ENCODE measurements at regions not wholly inside any gene's neighbourhood (a gene's known extent, or its start where the extent isn't known, plus 50 kb on each side); places are given as distances from the start of the nearest gene placed in this dataset.

DNA sequence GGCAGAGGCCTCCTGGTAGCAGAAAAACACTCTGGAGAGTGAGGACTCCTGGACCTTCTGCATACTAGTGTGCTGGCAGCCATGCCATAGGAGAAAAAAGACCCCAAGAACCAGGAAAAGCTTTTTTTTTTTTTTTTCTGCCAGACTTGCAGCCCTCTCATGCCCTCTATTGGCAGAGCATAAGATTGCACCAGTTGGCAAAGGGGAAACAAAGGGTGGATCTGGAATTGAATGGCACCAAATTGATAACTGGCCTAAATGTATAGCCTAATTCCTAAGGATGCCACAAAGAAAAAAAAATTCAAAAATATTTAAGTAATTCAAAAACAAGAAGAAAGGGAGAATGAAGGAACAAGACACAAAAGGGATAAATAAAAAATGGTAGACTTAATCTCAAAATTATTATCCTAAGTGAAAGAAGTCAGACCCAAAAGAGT lies 112.5 kb upstream of the GHITM start:
- TF ChIP-seq, protein P1, sequence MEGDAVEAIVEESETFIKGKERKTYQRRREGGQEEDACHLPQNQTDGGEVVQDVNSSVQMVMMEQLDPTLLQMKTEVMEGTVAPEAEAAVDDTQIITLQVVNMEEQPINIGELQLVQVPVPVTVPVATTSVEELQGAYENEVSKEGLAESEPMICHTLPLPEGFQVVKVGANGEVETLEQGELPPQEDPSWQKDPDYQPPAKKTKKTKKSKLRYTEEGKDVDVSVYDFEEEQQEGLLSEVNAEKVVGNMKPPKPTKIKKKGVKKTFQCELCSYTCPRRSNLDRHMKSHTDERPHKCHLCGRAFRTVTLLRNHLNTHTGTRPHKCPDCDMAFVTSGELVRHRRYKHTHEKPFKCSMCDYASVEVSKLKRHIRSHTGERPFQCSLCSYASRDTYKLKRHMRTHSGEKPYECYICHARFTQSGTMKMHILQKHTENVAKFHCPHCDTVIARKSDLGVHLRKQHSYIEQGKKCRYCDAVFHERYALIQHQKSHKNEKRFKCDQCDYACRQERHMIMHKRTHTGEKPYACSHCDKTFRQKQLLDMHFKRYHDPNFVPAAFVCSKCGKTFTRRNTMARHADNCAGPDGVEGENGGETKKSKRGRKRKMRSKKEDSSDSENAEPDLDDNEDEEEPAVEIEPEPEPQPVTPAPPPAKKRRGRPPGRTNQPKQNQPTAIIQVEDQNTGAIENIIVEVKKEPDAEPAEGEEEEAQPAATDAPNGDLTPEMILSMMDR (IDR thresholded peaks at IDR 0.05): peak in 3 of 7 experiments; percentile 23 to 49 (median 31)
- no peak for TF ChIP-seq EP300 (IDR thresholded peaks at IDR 0.05)
- intact Hi-C loops (cut with DNase I; ENCODE audit: low total_unique reads): no loop called here

DNA sequence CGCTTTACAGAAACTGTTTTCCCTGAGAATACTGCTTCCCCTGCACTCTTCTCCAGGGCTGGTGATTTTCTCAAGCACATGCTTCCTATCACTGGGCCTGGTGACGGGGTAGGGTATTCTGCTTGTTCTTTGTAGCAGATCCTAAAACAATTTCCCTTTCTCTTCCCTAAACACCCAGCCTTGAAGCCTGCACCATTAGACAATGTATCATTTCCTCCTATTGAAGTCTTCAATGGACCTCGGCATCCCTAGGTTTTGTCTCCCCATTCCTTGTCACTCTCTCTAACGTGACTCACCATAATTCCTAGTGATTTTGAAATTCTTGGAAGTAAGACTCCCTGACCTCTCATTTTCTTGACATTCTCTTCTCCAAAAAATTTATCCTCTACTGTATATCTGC lies 109.5 kb upstream of the GHITM start:
- no peaks in the 10 kb centered on the region for H3K27me3 ChIP-seq
- DNase-seq: no peak
- H3K36me3 ChIP-seq: no peaks in the 10 kb centered on the region
- intact Hi-C loops (cut with DNase I; ENCODE audit: low total_unique reads): no loop called here
- no peak for TF ChIP-seq EP300 (IDR thresholded peaks at IDR 0.05)
- TF ChIP-seq, protein P1 (IDR thresholded peaks at IDR 0.05): no peak
- TF ChIP-seq POLR2AphosphoS5 (IDR thresholded peaks at IDR 0.05): no peak
- TF ChIP-seq POLR2A (IDR thresholded peaks at IDR 0.05): no peak
- 67 to 78% (median 73%) methylated on average over 4 of the region's 4 CpGs for WGBS, 5 donors
- H3K4me1 ChIP-seq: no peaks in the 10 kb centered on the region
- H3K27ac ChIP-seq: no peak overlapping the region
- H3K4me3 ChIP-seq: no peak overlapping the region
- peaks cover 0 to 2% (median 0%) of the 10 kb centered on the region in 4 donors for H3K9me3 ChIP-seq

More for the DNA sequence above, 112.5 kb upstream of the GHITM start:
- Histone ChIP-seq H3K36me3 (no peaks in the 10 kb centered on the region), H3K27ac (no peak overlapping the region), H3K27me3 (no peaks in the 10 kb centered on the region), H3K9me3 (peaks cover 0 to 8% (median 0%) of the 10 kb centered on the region in 4 donors), H3K4me3 (no peak overlapping the region), H3K4me1 (no peaks in the 10 kb centered on the region)
- DNase-seq: peak in 1 of 2 donors; percentile 16

DNA sequence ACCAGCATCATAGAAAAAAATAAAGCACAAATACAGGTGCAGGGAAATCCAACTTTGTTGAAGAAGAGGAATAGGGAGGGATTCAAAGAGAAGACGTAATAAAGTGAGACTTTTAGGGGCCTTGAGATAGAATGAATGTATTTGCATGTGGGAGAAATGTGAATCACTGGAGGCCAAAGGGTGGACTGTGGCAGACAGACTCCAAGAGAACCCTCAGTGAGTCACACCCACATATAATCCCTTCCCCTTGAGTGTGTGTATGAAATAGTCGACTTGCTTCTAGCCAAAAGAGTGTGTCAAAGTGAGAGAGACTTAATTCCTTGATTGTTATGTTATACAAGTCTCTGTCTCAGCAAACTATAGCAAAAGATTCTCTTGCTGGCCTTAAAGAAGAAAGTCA lies 101.3 kb upstream of the GHITM start:
- Histone ChIP-seq H3K9me3 (peaks cover 0 to 9% (median 0%) of the 10 kb centered on the region in 4 donors), H3K4me1 (no peaks in the 10 kb centered on the region), H3K27me3 (no peaks in the 10 kb centered on the region), H3K27ac (no peak overlapping the region), H3K36me3 (no peaks in the 10 kb centered on the region), H3K4me3 (no peak overlapping the region)
- DNase-seq: no peak
- 58 to 79% (median 73%) methylated on average over 2 of the region's 2 CpGs for WGBS, 5 donors
- intact Hi-C loops (cut with DNase I; ENCODE audit: low total_unique reads): no loop called here
- no peak for TF ChIP-seq POLR2A (IDR thresholded peaks at IDR 0.05)
- TF ChIP-seq, protein P1 (IDR thresholded peaks at IDR 0.05): no peak
- no peak for TF ChIP-seq POLR2AphosphoS5 (IDR thresholded peaks at IDR 0.05)
- TF ChIP-seq EP300 (IDR thresholded peaks at IDR 0.05): no peak

DNA sequence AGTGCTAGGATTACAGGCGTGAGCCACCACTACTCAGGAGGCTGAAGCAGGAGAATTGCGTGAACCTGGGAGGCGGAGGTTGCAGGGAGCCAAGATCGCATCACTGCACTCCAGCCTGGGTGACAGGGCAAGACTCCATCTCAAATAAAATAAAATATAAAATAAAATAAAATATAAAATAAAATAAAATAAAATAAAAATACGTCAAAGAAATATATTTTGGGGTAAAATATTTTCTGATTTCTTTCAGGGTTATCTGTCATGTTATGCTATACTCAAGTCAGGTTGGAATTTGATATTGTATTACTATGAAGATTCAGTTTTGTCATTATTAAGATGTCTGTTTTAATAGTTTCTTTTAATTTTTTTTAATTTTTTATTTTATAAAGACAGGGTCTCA lies 99.4 kb upstream of the GHITM start:
- DNase-seq: no peak
- no peaks in the 10 kb centered on the region for H3K27me3 ChIP-seq
- no peak for TF ChIP-seq POLR2AphosphoS5 (IDR thresholded peaks at IDR 0.05)
- no peak for TF ChIP-seq POLR2A (IDR thresholded peaks at IDR 0.05)
- TF ChIP-seq, protein P1 (IDR thresholded peaks at IDR 0.05): no peak
- no peak for TF ChIP-seq EP300 (IDR thresholded peaks at IDR 0.05)
- WGBS, 5 donors: 65 to 86% (median 85%) methylated on average over 5 of the region's 5 CpGs
- intact Hi-C loops (cut with DNase I; ENCODE audit: low total_unique reads): no loop called here
- H3K9me3 ChIP-seq: peaks cover 0 to 9% (median 0%) of the 10 kb centered on the region in 4 donors
- no peaks in the 10 kb centered on the region for H3K4me1 ChIP-seq
- no peaks in the 10 kb centered on the region for H3K36me3 ChIP-seq
- no peak overlapping the region for H3K4me3 ChIP-seq
- no peak overlapping the region for H3K27ac ChIP-seq
